ENCODE measurements at regions not wholly inside any gene's neighbourhood (a gene's known extent, or its start where the extent isn't known, plus 50 kb on each side); places are given as distances from the start of the nearest gene placed in this dataset.

- TF ChIP-seq CTCF (IDR thresholded peaks at IDR 0.05): no peak
- no peak for TF ChIP-seq POLR2A (IDR thresholded peaks at IDR 0.05)
- TF ChIP-seq EP300 (IDR thresholded peaks at IDR 0.05): no peak
Observed at GRCh38 chr4:138693526-138693925, 322.1 kb upstream of the NOCT start.
